PC-3 (cell line): ENCODE measurements at regions not wholly inside any gene's neighbourhood (a gene's known extent, or its start where the extent isn't known, plus 50 kb on each side); places are given as distances from the start of the nearest gene placed in this dataset.

ENCODE experiments used
- CTCF ChIP-seq: fragments of 300-600 bp; sonication (generic); conservative IDR thresholded peaks from 2 replicates; pipeline ENCODE4 v1.5.1; 2017; ENCODE audit warnings: antibody characterized with exemption, low read depth, mild to moderate bottlenecking, low read length
- EZH2 ChIP-seq: fragments of 300-600 bp; sonication (generic); IDR thresholded peaks from one replicate; pipeline ENCODE4 v1.6.1; 2017; ENCODE audit warnings: antibody characterized with exemption, mild to moderate bottlenecking, low read length; ENCODE audit not compliant: unreplicated experiment
- EZH2phosphoT487 ChIP-seq: fragments of 300-600 bp; sonication (generic); IDR thresholded peaks from 2 replicates; pipeline ENCODE4 v1.6.1; 2018; ENCODE audit warnings: mild to moderate bottlenecking, antibody characterized with exemption, low read length, borderline replicate concordance

GRCh38 chr5:118243068-118243467, 745.3 kb downstream of the DTWD2 start:
- TF ChIP-seq CTCF (no peak), EZH2 (no peak), EZH2phosphoT487 (no peak)
